ENCODE measurements at regions not wholly inside any gene's neighbourhood (a gene's known extent, or its start where the extent isn't known, plus 50 kb on each side); places are given as distances from the start of the nearest gene placed in this dataset.

DNA sequence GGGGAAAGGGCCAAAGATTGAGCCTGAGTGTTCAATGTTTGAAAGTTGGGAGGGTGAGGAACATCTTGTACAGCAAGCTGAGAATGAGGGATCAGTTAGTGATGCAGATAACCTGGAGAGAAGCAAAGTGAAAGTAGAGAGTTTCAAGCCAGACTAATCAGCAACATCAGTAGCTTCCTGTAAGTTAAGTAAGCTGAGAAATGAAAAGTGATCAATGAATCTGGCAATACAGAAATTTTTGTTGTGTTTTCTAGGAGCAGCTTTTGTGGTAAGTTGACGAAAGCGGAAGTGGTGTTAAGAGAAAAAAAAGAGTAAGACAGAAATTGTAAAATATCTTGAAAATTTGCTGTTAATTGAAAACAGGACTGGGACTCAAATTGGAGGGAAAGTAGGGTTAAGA, 855.5 kb upstream of the MAP3K7 start:
- TF ChIP-seq, protein P1, sequence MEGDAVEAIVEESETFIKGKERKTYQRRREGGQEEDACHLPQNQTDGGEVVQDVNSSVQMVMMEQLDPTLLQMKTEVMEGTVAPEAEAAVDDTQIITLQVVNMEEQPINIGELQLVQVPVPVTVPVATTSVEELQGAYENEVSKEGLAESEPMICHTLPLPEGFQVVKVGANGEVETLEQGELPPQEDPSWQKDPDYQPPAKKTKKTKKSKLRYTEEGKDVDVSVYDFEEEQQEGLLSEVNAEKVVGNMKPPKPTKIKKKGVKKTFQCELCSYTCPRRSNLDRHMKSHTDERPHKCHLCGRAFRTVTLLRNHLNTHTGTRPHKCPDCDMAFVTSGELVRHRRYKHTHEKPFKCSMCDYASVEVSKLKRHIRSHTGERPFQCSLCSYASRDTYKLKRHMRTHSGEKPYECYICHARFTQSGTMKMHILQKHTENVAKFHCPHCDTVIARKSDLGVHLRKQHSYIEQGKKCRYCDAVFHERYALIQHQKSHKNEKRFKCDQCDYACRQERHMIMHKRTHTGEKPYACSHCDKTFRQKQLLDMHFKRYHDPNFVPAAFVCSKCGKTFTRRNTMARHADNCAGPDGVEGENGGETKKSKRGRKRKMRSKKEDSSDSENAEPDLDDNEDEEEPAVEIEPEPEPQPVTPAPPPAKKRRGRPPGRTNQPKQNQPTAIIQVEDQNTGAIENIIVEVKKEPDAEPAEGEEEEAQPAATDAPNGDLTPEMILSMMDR (IDR thresholded peaks at IDR 0.05) = no peak
- TF ChIP-seq POLR2A (IDR thresholded peaks at IDR 0.05) = no peak
